ENCODE measurements at regions not wholly inside any gene's neighbourhood (a gene's known extent, or its start where the extent isn't known, plus 50 kb on each side); places are given as distances from the start of the nearest gene placed in this dataset.

DNA sequence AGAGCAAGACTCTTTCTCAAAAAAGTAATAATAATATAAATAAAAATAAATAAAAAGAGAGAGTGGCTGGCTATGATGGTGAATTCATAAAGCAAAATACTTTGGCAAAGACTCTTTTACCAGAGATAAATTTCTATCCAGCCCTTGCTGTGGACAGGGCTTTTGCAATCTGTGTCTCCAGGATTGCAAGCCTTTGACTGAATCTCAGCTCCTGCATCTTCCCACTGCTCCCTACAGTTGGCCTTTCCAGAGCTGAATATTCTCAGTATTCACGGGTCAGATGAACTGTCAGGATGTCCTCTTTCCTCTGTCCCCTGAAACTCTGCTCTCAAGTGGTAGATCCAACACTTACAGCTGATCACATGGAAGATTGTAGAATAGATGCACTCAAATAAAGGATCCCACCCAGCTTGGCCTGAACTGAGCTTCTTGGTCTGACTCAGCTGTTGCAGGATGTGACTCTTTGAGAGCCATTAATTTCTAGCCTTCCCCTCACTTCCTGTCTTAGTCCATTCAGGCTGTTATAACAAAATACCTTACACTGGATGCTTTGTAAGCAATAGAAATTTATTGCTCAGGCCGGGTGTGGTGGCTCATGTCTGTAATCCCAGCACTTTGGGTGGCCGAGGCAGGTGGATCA lies 123.4 kb upstream of the GUCY1A1 start:
- DNase-seq (ENCODE audit: low spot score) = no peak
- no peak overlapping the region for H2AFZ ChIP-seq (ENCODE audit: low read length)
- H3K36me3 ChIP-seq (ENCODE audit: insufficient read depth, low read length) = no peaks in the 10 kb centered on the region
- no peaks in the 10 kb centered on the region for H3K9me3 ChIP-seq (ENCODE audit: low read length)
- no peaks in the 10 kb centered on the region for H3K9me2 ChIP-seq (ENCODE audit: insufficient read depth, low read length)
- no peak for TF ChIP-seq CTCF (conservative IDR thresholded peaks at IDR 0.05; ENCODE audit: low read length)
- no peak for TF ChIP-seq EZH2phosphoT487 (IDR thresholded peaks at IDR 0.05; ENCODE audit: borderline replicate concordance, low read depth, low read length)
- no TSS peak for BruUV-seq (replicated peaks)
- no peaks in the 10 kb centered on the region for H3K79me2 ChIP-seq (ENCODE audit: insufficient read depth, low read depth, low read length)
- H3K4me3 ChIP-seq (ENCODE audit: low read depth, low read length, poor library complexity, severe bottlenecking) = no peak overlapping the region
- H4K20me1 ChIP-seq (ENCODE audit: insufficient read depth, low read length) = no peaks in the 10 kb centered on the region
- POLR2A ChIA-PET = no interaction called here
- intact Hi-C loops (cut with micrococcal nuclease; ENCODE audit: unreplicated experiment) = no loop called here
- no peak overlapping the region for H3K27ac ChIP-seq (ENCODE audit: low read depth, low read length, poor library complexity, severe bottlenecking)
- no peak overlapping the region for H3K4me2 ChIP-seq (ENCODE audit: low read length)
- H3K4me1 ChIP-seq (ENCODE audit: insufficient read depth, low read length, poor library complexity, severe bottlenecking) = no peaks in the 10 kb centered on the region
- CTCF ChIA-PET (ENCODE audit: unreplicated experiment) = no interaction called here

DNA sequence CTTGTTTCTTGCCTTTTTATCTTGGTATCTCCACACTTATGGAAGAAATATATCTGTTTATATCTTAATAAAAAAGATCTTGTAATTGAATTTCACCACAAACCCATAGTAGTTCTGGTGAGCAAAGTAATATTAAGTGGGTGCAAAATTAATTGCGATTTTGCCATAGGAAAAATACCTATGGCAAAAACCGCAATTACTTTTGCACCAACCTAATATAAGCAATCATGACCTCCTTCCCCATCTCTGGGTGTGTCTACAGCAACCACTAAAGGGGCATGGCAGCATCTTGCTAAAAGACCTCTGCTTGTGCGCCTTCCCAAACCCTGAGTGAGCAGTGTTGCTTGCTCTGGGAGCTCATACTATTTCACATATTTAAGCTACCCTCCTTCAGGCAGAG lies 124.2 kb upstream of the GUCY1A1 start:
- no peaks in the 10 kb centered on the region for H3K4me1 ChIP-seq (ENCODE audit: insufficient read depth, low read length, poor library complexity, severe bottlenecking)
- no peak for DNase-seq (ENCODE audit: low spot score)
- H3K27ac ChIP-seq (ENCODE audit: low read depth, low read length, poor library complexity, severe bottlenecking) = no peak overlapping the region
- no peaks in the 10 kb centered on the region for H3K9me2 ChIP-seq (ENCODE audit: insufficient read depth, low read length)
- H4K20me1 ChIP-seq (ENCODE audit: insufficient read depth, low read length) = no peaks in the 10 kb centered on the region
- H3K36me3 ChIP-seq (ENCODE audit: insufficient read depth, low read length) = no peaks in the 10 kb centered on the region
- TF ChIP-seq CTCF (conservative IDR thresholded peaks at IDR 0.05; ENCODE audit: low read length) = no peak
- no peak for TF ChIP-seq EZH2phosphoT487 (IDR thresholded peaks at IDR 0.05; ENCODE audit: borderline replicate concordance, low read depth, low read length)
- no TSS peak for BruUV-seq (replicated peaks)
- H3K4me3 ChIP-seq (ENCODE audit: low read depth, low read length, poor library complexity, severe bottlenecking) = no peak overlapping the region
- H3K9me3 ChIP-seq (ENCODE audit: low read length) = no peaks in the 10 kb centered on the region
- ChIA-PET POLR2A (no interaction called here), CTCF (ENCODE audit: unreplicated experiment) (no interaction called here)
- no peak overlapping the region for H2AFZ ChIP-seq (ENCODE audit: low read length)
- intact Hi-C loops (cut with micrococcal nuclease; ENCODE audit: unreplicated experiment) = no loop called here
- no peak overlapping the region for H3K4me2 ChIP-seq (ENCODE audit: low read length)
- no peaks in the 10 kb centered on the region for H3K79me2 ChIP-seq (ENCODE audit: insufficient read depth, low read depth, low read length)

GRCh38 chr4:155541716-155542115 lies 124.9 kb upstream of the GUCY1A1 start:
- Histone ChIP-seq H3K9me2 (ENCODE audit: insufficient read depth, low read length) (no peaks in the 10 kb centered on the region), H3K4me3 (ENCODE audit: low read depth, low read length, poor library complexity, severe bottlenecking) (no peak overlapping the region), H3K4me2 (ENCODE audit: low read length) (no peak overlapping the region), H2AFZ (ENCODE audit: low read length) (no peak overlapping the region), H3K9me3 (ENCODE audit: low read length) (no peaks in the 10 kb centered on the region), H3K79me2 (ENCODE audit: insufficient read depth, low read depth, low read length) (no peaks in the 10 kb centered on the region), H4K20me1 (ENCODE audit: insufficient read depth, low read length) (no peaks in the 10 kb centered on the region), H3K4me1 (ENCODE audit: insufficient read depth, low read length, poor library complexity, severe bottlenecking) (no peaks in the 10 kb centered on the region), H3K27ac (ENCODE audit: low read depth, low read length, poor library complexity, severe bottlenecking) (no peak overlapping the region), H3K36me3 (ENCODE audit: insufficient read depth, low read length) (no peaks in the 10 kb centered on the region)
- DNase-seq (ENCODE audit: low spot score) = no peak
- ChIA-PET POLR2A (no interaction called here), CTCF (ENCODE audit: unreplicated experiment) (no interaction called here)
- TF ChIP-seq EZH2phosphoT487 (IDR thresholded peaks at IDR 0.05; ENCODE audit: borderline replicate concordance, low read depth, low read length) = no peak
- no peak for TF ChIP-seq CTCF (conservative IDR thresholded peaks at IDR 0.05; ENCODE audit: low read length)
- intact Hi-C loops (cut with micrococcal nuclease; ENCODE audit: unreplicated experiment) = no loop called here
- BruUV-seq (replicated peaks) = no TSS peak

All from OCI-LY7 (cell line).